ENCODE measurements at regions not wholly inside any gene's neighbourhood (a gene's known extent, or its start where the extent isn't known, plus 50 kb on each side); places are given as distances from the start of the nearest gene placed in this dataset.

DNA sequence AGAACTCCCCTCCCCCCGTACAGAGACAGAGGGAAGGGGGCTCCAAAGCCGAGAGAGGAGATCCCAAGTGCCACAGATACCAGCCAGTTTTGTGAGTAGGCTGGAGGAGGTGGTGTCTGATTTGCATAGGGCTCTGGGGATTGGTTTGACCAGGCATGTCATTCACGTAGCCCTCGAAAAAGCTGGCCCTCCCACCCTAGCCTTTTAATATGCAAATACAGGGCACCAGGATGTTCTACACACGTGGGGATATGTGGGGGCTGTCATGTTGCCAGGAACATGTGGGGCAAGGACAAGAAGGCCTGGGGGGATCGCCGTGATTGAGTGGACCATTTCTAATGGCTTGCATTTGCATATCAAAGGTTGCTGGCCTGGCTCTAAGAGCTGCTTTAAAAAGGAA lies 272.9 kb downstream of the PPP1R2C start:
- DNase-seq = no peak

DNA sequence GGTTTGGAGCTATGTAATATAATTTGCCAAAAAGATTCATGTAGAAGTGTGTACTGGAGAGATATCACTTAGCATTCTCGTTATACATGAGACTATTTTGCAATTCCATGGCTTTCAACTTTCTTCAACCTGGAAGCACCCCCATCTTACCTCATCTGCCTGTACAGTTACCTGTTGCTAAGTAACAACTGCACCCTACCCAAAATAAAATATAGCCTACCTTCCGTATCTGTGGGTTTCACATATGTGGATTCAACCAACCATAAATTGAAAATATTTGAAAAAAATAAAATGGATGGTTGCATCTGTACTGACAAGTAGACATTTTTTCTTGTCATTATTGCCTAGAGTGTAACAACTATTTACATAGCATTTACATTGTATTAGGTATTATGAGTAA lies 278.3 kb downstream of the PPP1R2C start:
- DNase-seq = no peak

DNA sequence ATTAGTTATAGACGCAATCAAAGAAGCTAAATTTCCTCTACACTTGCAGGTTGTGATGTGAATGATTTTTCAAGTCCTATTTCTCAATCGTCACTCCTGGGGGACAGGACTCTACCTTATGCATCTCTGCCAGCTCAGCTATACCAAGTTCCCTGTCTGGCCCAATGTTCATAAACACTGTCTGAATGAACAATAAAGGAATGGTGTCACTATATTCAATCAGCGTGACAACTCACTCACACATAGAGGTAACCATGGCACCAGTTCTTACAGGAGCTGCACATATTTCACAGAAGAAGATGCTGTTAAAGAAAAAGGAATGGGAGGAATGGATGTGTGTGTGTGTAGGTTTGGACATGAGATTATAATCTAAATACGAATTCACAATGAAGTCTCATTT lies 280.6 kb downstream of the PPP1R2C start:
- DNase-seq = no peak

DNA sequence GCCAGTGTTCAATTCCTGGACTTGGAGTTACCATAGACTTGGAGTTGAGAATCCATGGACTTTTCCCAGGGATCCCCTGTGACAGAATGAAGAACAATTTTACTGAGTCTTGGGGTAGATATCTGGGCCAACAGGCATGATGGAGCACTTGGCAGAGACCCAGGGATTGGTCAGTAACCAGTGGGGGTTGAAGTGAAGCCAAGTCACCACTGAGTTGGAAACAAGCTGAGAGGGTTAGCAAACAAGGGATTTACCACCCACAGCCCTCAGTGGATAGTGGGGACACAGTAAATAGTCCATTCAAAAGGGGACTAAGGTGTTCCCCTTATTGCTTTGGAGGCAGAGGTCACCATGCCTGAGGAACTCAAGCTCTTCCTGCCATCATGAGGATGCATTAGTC lies 281.7 kb downstream of the PPP1R2C start:
- DNase-seq = peak; percentile 0 to 28

DNA sequence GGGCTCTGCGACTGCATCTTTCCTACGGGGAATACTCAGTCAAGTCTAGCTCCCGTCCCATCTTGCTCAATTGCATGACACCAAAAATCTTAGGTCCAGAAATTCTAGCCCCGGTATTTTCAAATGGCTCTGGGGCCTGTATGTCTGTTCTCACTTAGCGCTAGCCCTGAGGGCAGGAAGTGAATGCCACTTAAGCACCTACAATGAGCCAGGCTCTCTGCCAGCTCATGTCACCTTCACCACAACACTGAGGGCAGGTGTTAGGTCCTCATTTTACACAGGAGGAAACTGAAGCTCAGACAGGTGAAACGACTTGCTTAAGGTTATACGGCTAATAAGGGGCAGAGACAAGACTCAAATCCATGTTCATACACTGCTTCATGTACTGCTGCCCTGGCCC lies 282.8 kb downstream of the PPP1R2C start:
- peak; percentile 69 to 86 for DNase-seq

DNA sequence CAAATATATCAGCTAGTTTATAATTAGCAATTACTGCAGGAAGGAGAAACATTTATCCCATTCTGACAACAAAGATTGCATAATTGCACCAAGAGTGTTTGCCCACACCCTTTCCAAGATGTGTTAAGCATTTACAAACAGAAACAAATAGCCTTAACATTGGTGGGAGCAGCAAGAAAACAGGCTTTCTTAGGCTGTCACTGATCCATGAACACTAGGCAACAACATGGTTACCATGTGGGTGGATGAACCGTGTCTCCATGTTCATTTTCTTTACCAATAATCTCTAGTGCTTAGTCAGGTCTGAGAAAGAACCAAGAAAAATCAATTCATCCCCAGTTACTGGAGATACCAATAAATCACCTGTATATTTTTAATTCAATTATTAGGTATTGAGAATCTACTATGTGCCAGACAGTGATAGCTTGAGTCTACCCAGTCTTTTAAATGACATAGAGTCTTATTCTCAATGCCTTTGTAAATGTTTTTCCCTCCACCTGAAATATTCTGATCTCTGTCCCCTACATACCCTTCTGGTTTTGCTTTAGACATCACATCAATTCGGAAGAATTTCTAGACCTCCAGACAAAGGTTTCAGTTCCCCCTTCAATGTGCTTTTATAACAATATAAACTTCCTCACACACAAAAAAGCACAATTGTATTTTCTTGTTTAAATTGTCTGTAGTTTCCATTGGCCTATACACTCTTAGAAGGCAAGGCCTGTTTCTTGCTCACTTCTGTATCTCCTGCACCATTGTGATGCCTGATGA lies 286.6 kb downstream of the PPP1R2C start:
- DNase-seq = no peak

DNA sequence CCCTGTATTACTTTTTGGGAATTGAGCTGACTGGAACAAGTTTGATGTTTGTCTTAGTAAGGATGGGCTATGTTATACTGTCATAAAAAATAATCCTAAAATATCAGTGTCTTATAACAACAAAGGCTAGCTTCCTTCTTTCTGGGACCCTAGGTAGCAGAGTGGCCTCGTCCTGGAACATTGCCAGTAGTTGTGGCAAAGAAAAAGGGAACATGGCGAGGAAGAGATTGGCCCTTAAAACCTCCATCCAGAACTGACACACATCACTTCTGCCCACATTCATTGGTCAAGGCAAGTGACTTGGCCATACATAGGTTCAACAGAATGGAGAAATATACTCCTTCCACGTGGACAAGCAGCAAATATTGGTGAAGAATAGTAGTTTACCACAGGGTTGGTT lies 287.9 kb downstream of the PPP1R2C start:
- no peak for DNase-seq

DNA sequence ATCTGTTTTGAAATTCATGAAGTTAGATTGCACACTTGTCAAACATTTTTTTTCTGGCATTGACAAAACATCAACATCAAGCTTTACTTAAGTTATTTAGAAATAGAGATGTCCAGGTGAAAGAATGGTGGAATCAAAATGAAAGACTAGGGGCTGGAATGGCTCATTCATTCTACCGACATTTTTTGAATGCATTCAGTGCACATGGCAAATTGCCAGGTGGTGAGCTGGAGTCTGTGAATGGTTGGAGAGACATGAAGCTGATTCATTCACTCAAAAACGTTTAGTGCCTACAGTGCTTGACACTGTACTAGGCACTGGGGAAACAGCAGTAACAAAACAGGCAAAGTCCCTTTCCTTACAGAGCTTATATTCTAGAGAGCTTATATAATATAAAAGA lies 292.4 kb downstream of the PPP1R2C start:
- DNase-seq = no peak

DNA sequence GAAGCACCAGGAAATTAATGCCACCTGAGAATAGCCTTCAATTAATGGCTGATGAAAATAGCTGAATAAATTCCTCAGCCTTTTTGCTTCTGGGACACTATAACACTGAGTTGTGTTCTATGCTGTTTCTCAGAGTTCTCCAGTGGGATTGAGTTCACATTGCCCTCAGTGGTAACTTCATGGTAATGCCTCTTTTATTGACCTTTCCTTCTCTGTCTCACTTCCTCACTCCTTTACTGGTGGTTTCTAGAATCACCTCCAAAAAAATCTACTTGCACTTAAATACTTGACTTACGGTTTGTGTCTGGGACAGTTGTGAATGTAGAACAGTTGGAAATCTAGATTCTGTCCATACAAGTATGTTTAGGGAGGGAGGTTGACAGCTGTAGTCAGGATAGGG lies 293.7 kb downstream of the PPP1R2C start:
- DNase-seq = no peak

DNA sequence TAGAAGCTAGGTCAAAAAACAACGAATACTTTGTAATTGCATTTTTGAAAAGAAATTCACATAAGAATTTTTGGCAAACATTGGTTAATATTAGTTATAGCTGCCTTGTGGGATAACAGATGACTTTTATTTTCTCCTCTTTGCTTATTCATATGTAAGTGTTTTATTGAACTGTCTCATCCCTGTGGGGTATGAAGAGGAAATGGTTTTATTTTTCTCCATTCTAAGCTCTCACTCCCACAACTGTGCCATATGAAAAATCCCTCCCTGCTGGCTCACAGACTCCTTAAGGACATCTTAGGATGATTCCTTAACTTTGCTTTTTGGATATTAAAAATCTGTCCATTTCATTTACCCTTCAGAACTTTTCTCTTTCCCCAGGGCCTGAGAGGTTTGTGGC lies 300.6 kb downstream of the PPP1R2C start:
- no peak for DNase-seq

DNA sequence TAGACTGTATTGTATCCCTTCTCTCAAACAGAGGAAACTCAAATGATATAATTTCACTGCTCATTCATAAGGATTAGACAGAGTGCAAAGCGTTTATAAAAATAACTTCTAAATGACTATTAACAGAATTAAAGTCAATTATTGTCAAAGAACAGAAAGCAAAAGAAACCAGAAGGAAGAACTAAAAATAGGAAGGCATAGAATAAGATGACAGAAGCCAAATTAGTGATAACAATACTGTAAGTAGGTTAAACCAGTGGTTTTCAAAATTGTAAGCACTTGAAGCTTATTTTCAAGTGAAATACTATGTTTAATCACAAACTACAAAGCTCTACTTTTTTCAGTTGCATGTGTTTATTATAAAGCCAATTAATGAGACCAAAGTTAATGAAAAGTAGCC lies 305.2 kb downstream of the PPP1R2C start:
- DNase-seq = no peak

DNA sequence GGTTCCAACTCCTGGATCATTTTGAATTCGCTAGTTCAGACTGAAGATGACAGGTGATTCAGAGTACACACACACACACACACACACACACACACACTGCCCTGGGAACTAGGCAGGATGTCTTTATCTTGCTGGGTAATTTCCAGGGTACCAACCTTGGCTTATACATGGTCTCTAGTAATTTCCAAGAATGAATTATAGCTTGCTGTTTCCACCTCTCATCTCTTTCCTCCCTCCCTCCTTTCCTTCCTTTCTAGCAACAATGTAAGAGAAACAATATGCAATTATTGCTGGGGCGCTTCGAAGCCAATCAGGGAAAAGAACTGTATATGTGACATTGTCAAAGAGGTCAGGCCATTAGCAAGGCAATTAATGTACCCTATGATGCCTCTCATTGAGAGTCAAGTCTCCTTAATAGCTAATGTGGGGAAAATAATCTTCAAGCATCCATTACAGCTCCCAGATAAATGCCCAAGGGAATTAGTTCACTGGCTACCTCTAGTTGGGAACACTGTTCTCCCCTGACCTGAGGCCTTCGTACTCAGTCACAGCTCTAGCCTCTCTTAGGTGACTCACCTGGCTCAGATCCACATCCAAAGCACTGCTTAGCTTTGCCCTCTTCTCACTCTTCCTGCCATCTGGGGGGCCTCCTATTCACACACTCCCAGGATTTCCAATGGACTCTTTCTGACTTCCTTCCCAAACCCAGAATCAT lies 311.5 kb downstream of the PPP1R2C start:
- no peak for DNase-seq

DNA sequence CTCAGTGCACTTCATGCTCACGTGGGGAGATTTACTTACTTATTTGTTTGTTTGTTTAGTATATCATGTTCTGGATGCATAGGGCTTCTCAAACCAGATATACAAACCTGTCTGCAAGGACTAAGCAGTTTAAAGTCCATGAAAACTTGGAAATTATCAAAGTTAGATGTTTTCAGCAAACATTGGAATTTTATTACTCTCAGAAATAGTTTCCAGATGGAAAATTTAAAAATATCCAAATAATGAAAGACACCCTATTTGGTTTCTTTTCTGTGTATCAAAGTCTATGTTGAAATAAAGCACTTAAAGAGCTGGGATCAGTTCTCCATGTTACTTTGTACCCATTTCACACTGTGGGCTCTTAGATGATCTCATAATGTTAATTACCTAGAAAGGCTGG lies 312.1 kb downstream of the PPP1R2C start:
- DNase-seq = no peak

DNA sequence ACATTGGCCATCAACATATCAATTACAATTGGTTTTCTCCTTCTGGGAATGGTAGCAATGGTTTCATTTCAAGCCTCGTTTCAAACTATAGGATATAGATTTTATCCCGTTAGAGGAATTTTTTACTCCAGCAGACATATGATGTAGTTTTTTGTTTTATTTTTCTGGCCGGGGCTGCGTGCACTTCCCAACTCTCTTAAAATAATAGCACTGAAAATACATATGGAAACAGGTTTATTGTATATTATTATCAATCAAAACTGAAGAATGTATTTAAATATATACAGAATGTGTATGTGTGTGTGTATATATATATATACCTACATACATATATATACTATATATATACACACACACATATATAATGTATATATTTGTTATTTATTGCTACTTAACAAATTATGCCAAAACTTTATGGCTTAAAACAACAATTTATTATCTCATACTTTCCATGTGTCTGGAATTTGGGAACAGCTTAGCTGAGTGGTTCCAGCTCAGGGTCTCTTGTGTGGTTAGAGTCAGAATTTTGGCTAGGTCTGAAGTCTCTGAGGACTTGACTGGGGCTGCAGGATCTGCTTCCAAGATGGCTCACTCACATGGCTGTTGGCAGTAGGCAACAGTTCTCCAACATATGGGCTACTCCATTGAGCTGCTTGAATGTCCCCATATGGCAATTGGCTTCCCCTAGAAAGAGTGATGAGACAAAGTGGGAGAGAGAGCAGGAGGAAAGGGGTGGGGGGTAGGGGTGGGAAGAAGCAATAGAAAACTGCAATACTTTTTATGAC lies 314.1 kb downstream of the PPP1R2C start:
- no peak for DNase-seq

DNA sequence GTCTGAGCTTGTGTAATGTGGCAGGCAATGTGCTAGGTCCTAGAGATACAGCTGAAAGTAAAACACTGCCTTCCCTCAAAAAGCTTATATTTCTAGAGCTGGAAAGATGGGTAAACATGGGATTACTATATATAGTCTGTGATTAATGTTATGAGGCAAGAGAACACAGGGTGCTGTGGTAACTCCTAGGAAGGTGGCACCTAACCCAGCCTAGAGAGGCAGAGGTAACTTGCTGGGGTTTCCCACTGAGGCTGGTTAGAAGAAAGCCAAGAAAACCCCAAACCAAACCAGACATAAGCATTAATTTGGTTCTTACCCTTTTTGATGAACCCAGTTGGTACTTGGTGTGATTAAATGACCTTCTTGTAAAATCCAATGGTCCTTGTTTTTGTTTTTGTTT lies 315.0 kb downstream of the PPP1R2C start:
- DNase-seq = no peak

DNA sequence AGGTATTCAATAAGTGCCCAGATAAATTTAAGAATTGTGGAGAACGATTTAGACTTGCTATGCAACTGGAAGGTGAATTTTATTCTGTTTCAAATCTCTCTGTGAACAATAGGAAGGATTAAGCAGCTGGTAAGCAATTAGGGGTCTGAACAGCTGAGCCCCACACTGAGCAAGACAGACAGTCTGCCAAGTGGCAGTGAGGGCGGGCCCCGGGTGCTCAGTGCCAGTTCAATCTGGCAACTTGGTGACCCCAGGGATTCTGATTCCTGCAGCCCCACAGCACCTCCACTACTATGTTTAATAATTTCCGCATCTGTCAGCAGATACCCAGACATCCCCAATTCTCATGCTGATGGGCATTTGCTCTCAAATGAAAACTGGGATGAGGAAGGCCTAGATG lies 317.3 kb downstream of the PPP1R2C start:
- no peak for DNase-seq

DNA sequence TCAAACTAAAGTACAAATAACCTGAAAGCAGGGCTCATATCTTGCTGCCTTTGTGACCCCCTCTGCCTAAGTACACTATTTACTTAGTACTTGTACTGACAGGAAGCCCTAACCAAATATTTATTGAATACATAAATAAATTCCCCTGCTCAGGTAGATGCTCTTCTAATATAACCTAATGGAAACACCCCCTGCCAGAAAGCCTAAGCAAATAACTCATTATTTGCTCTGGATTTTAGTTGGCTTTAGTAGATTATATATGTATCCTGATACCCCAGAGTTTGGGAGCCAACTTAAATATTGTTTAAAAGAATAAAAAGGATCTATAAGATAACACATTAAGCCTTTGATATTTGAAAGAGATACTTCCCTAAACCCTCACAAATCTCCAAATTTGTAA lies 318.2 kb downstream of the PPP1R2C start:
- no peak for DNase-seq

DNA sequence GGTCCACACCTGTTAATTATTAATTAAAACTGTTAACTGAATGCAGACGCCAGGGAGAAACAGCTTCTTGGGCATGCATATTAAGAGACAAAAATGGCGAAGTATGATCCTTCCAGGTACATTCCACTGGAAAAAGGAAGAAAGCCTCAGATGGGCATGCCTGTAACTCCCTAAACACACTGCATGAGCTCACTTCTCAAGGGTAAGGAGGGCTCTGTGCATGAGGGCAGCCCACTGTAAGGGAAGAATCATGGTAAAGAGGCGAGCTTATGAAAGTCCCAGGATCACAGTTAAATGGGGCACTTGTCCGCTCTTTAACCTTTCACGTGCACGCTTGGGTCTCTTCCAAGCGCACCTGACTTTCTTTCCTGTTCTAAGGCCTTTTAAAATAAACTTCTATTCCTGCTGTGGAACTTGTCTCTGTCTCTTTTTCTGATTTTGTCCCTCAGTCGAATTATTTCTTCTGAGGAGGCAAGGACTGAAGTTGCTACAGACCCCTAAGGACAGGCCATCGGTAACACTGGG lies 321.7 kb downstream of the PPP1R2C start:
- no peak for DNase-seq

DNA sequence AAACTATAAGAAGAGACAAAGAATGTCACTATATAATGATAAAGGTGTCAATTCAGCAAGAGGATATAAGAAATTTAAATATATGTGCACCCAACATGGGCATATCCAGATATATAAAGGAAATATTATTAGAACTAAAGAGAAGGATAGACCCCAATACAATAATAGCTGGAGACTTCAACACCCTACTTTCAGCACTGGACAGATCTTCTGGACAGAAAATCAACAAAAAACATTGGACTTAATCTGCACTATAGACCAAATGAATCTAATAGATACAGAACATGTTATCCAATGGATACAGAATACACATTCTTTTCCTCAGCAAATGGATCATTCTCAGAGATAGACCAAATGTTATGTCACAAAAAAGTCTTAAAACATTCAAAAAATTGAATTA lies 327.7 kb downstream of the PPP1R2C start:
- no peak for DNase-seq

DNA sequence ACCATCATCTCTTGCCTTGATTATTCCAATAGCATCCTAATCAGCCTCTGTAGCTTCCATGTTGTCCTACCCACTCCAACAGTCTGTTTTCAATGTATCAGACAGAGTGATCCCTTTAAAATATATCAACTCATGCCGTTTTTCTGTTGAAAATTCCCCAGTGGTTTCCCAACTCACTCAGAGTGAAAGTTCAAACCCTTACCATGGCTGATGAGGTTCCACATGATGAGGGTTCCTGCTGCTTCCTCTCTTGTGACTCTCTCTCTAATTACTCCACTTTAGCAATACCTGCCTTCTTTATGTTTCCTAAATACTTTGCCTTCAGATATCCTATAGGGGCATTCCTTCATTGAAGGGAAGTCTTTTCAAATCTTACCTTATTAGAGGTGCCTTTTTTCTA lies 334.7 kb downstream of the PPP1R2C start:
- no peak for DNase-seq

DNA sequence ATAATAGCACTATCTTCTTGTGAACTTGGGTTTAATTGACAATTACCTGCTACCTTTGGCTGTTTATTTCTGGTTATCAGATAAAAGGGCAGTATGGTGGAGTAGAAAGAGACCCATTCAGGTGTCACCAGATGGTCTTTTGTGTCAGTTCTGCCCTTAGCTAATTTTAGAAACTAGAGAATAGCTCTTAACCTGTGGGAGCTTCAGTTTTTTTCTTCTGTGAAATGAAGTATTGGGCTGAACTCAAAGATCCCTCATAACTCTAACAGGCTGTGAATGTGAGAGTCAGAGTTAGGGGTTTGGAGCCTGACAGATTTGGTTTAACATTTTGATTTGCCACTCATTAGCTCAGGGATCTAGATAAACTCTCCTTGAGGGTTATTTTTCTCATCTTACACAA lies 335.2 kb downstream of the PPP1R2C start:
- DNase-seq = no peak

DNA sequence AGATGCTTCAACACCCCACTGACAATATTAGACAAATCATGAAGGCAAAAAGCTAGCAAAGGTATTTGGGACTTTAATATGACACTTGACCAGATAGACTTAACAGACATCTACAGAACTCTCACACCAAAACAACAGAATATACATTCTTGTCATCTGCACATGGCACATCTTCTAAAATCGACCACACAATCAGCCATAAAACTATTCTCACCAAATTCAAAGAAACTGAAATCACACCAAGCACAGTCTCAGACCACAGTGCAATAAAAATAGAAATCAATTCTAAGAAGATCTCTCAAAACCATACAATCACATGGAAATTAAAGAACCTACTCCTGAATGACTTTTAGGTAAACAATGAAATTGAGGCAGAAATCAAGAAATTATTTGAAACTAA lies 340.8 kb downstream of the PPP1R2C start:
- DNase-seq = no peak

DNA sequence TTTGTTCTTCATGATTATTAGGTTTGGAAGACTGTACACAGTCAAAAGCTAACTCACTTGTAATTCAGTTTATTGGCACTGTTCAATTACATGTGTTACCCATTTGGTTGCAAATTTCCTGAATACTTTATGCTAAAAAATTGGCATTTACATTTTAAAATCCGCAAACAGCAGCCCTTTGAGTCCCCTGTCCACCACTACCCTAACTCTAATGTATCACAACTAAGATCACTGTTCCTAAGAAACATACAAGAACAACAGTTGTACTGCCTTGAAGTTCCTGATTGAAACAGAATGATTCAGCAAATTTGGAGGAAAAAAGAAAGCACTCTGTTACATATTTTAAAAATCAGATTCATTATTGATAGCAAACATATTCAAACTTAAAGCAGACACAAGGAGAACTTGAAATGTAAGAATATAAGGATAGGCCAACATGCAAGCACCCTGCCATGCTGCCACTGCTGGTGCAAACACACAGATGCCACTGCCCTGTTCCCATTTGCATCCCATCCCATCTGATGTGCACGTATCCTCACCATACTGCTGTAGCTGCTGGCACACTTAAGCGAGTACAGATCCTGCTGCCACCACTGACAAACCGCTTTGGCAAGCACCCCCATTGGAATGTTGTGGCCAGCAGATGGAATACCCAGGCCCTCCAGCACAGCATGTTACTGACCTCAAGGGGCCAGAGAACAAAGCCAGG lies 343.4 kb downstream of the PPP1R2C start:
- DNase-seq = no peak
